Body of pancreas (tissue), 4 donors: ENCODE measurements at regions not wholly inside any gene's neighbourhood (a gene's known extent, or its start where the extent isn't known, plus 50 kb on each side); places are given as distances from the start of the nearest gene placed in this dataset.

Experiments used
- POLR2A ChIP-seq, 3 donors: fragments of 450-650 bp; IDR thresholded peaks; one replicate each; pipeline ENCODE4 v1.6.1; 2016; ENCODE audit warnings: antibody characterized with exemption in 3 of 3, mild to moderate bottlenecking in 2 of 3
- TF ChIP-seq, protein P1 (sequence below), 7 experiments: fragments of 450-650 bp in 4 of 7; fragments of 200-600 bp in 3 of 7; sonication (generic) in 3 of 7; IDR thresholded peaks; one replicate each; pipeline ENCODE4 v1.5.1; 2016 to 2019; ENCODE audit warnings: antibody characterized with exemption in 7 of 7

- TF ChIP-seq, protein P1, sequence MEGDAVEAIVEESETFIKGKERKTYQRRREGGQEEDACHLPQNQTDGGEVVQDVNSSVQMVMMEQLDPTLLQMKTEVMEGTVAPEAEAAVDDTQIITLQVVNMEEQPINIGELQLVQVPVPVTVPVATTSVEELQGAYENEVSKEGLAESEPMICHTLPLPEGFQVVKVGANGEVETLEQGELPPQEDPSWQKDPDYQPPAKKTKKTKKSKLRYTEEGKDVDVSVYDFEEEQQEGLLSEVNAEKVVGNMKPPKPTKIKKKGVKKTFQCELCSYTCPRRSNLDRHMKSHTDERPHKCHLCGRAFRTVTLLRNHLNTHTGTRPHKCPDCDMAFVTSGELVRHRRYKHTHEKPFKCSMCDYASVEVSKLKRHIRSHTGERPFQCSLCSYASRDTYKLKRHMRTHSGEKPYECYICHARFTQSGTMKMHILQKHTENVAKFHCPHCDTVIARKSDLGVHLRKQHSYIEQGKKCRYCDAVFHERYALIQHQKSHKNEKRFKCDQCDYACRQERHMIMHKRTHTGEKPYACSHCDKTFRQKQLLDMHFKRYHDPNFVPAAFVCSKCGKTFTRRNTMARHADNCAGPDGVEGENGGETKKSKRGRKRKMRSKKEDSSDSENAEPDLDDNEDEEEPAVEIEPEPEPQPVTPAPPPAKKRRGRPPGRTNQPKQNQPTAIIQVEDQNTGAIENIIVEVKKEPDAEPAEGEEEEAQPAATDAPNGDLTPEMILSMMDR (IDR thresholded peaks at IDR 0.05), result no peak
- no peak for TF ChIP-seq POLR2A (IDR thresholded peaks at IDR 0.05)
Observed at GRCh38 chr6:139766796-139767195, 392.3 kb upstream of the CITED2 start.
